Raji (cell line): ENCODE measurements at regions not wholly inside any gene's neighbourhood (a gene's known extent, or its start where the extent isn't known, plus 50 kb on each side); places are given as distances from the start of the nearest gene placed in this dataset.

ENCODE experiments used
- POLR2A ChIP-seq: IDR thresholded peaks from 2 replicates; pipeline ENCODE4 v1.6.1; 2011; ENCODE audit warnings: low read depth, low read length, control low read depth; ENCODE audit not compliant: insufficient read depth

DNA sequence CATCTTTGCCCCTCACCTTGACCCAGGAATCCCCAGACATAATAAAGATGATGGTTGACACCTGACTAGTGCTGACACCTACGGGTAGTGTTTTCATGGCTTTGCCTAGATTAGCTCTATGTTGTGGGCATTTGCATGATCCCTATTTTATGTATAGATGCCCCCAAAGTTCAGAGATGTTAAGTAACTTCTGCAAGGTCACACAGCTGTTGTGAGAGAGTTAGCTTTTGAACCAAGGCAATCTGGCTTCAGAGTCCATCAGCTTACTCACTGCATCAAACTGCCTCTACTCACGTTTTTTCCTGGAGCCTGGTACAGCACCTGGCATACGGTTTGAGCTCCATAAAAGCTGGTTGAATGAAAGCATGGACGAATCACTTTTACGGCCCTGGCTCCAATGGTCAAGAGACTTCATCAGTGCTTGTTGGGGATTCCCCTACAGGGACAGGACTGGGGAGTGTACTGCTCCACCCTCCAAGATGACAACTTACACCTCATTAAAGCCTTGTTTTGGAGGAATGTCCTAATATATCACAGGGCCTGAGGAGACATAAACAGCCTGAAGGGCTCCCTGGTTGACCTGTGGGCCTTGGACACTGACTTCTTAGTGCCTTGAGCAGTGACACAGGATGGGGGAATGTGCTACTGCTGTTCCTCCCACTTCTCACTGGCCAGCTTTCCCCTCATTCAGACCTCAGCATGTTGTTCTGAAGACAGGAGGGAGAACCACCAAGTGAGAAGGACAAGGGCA is 193.2 kb upstream of the ASIC2 start:
- no peak for TF ChIP-seq POLR2A

GRCh38 chr17:33487187-33487879 is 194.2 kb upstream of the ASIC2 start:
- no peak for TF ChIP-seq POLR2A

- no peak for TF ChIP-seq POLR2A
Observed at GRCh38 chr17:33491871-33492481, 198.9 kb upstream of the ASIC2 start.

GRCh38 chr17:33492731-33493265 is 199.7 kb upstream of the ASIC2 start:
- no peak for TF ChIP-seq POLR2A

DNA sequence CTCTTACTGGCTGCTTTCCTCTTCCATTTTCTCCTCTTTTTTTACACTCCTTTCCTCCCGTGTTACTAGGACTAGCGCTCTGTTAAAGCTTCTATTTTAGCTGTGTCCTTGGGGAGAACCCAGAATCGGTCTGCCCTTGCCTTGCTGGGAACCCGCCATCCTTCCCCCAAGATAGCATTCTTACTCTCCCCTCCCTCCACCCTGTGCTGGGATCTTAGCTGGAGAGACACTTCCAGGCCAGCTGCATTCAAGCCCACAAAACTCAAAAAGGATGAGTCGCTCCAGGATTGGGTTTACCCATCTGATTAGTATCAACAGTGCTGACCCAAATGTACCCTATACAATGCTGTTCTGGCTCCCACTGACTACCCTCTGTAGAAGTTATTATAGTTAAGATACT is 200.5 kb upstream of the ASIC2 start:
- no peak for TF ChIP-seq POLR2A

- TF ChIP-seq POLR2A: no peak
Observed at GRCh38 chr17:33494151-33494550, 201.1 kb upstream of the ASIC2 start.

GRCh38 chr17:33497623-33498022 is 204.5 kb upstream of the ASIC2 start:
- no peak for TF ChIP-seq POLR2A

DNA sequence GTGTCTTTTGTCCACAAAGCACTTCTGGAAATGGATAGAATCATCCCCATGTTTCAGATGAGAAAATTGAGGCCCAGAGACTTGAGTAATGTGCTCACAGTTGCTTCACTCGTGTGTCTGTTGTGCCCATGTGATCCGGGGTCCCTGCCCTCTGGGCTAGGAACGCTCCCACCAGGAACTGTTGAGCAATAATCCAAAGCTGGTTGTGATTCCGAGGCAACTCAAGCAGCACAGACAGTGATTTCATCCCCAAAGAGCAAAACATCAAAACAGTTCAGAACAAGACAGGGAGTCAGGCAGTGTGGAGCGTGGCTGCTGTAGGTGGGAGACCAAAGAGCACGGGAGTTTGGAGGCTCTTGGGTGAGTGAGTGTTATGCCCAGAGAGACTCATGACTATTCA is 205.0 kb upstream of the ASIC2 start:
- TF ChIP-seq POLR2A: no peak

DNA sequence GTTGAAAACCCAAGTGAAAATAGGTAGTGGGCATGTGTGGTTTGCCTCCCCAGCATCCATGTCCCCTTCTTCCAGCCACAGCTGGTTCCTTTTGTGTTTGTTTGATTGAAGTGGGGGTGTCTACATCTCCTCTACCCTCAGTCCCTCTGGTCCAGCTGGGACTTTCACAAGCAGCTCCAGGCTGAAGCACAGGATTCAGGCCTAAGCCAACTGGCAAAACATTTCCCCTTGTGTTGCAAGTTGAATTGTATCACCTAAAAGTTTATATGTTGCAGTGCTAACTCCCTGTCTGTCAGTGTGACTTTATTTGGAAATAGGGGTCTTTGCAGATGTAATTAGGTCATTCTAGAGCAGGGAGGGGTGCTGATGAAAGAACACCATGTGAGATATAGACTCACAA is 205.9 kb upstream of the ASIC2 start:
- TF ChIP-seq POLR2A: no peak

GRCh38 chr17:33500151-33500550 is 207.1 kb upstream of the ASIC2 start:
- no peak for TF ChIP-seq POLR2A

DNA sequence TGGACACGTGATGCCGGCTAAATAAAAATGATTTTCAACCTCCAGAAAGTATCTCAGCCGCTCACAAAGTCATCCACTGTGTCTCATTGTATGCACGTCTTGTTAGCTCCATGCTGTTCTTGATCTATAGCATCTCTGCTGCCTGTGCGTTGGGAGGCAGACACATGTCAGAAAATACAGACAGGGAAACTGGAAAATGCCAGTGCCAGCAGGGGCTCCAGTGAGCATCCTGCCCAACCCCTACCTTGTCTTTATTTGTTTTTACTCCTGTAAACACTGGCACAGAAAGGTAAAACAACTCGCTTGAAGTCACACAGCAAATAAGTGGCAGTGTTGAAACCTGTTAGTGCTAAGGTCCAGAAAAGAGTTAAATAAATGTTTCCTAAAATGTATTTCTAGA is 208.1 kb upstream of the ASIC2 start:
- no peak for TF ChIP-seq POLR2A

- no peak for TF ChIP-seq POLR2A
Observed at GRCh38 chr17:33504571-33504970, 211.5 kb upstream of the ASIC2 start.

GRCh38 chr17:33506889-33507650 is 214.0 kb upstream of the ASIC2 start:
- no peak for TF ChIP-seq POLR2A

GRCh38 chr17:33508215-33508614 is 215.1 kb upstream of the ASIC2 start:
- TF ChIP-seq POLR2A: no peak

DNA sequence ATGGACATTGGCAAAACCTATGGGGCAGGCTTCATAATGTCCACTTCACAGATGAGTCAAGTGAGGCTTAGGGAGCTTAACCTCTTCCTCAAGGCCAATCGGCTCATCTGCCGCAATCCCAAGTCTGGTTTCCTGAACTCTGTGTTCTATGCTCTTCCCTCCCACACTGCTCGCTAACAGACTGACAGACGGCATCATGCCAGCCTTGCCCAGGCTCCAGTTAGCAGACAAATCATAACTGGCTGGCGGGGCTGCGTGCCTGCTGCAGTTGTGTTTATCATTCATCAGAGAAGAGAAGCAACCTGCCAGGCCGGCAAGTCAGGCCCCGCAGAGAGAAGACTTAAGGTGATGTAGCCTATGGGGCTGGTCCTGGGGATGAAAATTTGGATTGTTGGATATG is 216.2 kb upstream of the ASIC2 start:
- TF ChIP-seq POLR2A: no peak
